K562 (cell line): ENCODE measurements at regions not wholly inside any gene's neighbourhood (a gene's known extent, or its start where the extent isn't known, plus 50 kb on each side); places are given as distances from the start of the nearest gene placed in this dataset.
A peak's percentile ranks its signal among the peaks of the same experiment; 100 is the strongest.

Source experiments
- ATAC-seq: fragments of 200-7000 bp; cut with Tn5 transposase; 3 replicates; pipeline ENCODE4 v1.9.1; 2020; ENCODE audit warnings: moderate library complexity
- BruUV-seq: library from RNA; stranded (reverse); fragments of 400-500 nt; replicated peaks from 2 replicates; lab custom pipeline; 2021; lab: Mats Ljungman, UMichigan
- CTCF ChIA-PET: fragments of 300-600 bp; formaldehyde crosslinking; extraction: SDS; loops from one replicate; lab custom pipeline; 2021; ENCODE audit warnings: low intra/inter-chr PET ratio; lab: Yijun Ruan, JAX
- POLR2A ChIA-PET: fragments of 300-600, 350-650 bp; sonication (Branson Sonifier 250); formaldehyde crosslinking; extraction: SDS; loops from one replicate; lab custom pipeline; 2021; ENCODE audit warnings: antibody characterized with exemption, inconsistent platforms; lab: Yijun Ruan, JAX
- DNase-seq, 4 experiments: peaks; one replicate each; pipeline versions ENCODE4 v3.0.0 to v3.0.0-alpha.2; 2011 to 2018; ENCODE audit warnings: low spot score in 3 of 4, mixed read lengths in 3 of 4; ENCODE audit errors: extremely low read depth in 1 of 4
- FAIRE-seq: peaks from 2 replicates; lab custom pipeline; 2011; peaks lifted over from hg19 to GRCh38; lab: Jason Lieb, UNC
- H2AFZ ChIP-seq: 2 replicates; pipeline ENCODE4 v1.6.0; 2011; ENCODE audit warnings: low read depth, low read length, control low read depth, inconsistent platforms
- H3K27ac ChIP-seq: fragments of 200-600 bp; 3 replicates; pipeline ENCODE4 v1.8.0; 2011; ENCODE audit warnings: low read depth, mild to moderate bottlenecking, control low read depth, inconsistent platforms, low read length, moderate library complexity, mixed read lengths; ENCODE audit errors: extremely low read depth
- H3K27me3 ChIP-seq, 2 experiments: fragments of 300-600 bp in 1 of 2; 2 replicates in 1 of 2; 3 replicates in 1 of 2; pipeline versions ENCODE4 v1.6.0 to v1.8.0; 2011; ENCODE audit warnings: inconsistent platforms in 2 of 2, low read length in 2 of 2, mild to moderate bottlenecking in 1 of 2, mixed read lengths in 1 of 2, moderate library complexity in 1 of 2; ENCODE audit not compliant: control insufficient read depth in 2 of 2, insufficient read depth in 2 of 2
- H3K36me3 ChIP-seq: fragments of 300-600 bp; 3 replicates; pipeline ENCODE4 v1.8.0; 2011; ENCODE audit warnings: mild to moderate bottlenecking, low read length, inconsistent platforms; ENCODE audit not compliant: control insufficient read depth, insufficient read depth
- H3K4me1 ChIP-seq, 2 experiments: fragments of 200-600 bp in 1 of 2; replicated peaks in 1 of 2; 2 replicates in 1 of 2; 3 replicates in 1 of 2; pipeline versions ENCODE4 v1.5.1 to v1.8.0; 2011; ENCODE audit warnings: inconsistent platforms in 2 of 2, low read length in 2 of 2, mild to moderate bottlenecking in 1 of 2, mixed read lengths in 1 of 2, moderate library complexity in 1 of 2; ENCODE audit not compliant: control insufficient read depth in 2 of 2, insufficient read depth in 2 of 2
- H3K4me2 ChIP-seq: 2 replicates; pipeline ENCODE4 v1.6.1; 2011; ENCODE audit warnings: low read length, control low read depth, inconsistent platforms, mixed read lengths; ENCODE audit not compliant: insufficient read depth
- H3K4me3 ChIP-seq: fragments of 200-600 bp; sonication (generic), shearing (Covaris generic); 2 replicates; pipeline ENCODE4 v1.5.1; 2016; ENCODE audit warnings: control low read depth, inconsistent platforms
- H3K79me2 ChIP-seq: fragments of 200-600 bp; 3 replicates; pipeline ENCODE4 v1.8.0; 2011; ENCODE audit warnings: low read length, inconsistent platforms; ENCODE audit not compliant: control insufficient read depth, insufficient read depth
- H3K9ac ChIP-seq, 2 experiments: 2 replicates each; pipeline versions ENCODE4 v1.6.0 to v1.6.1; 2011; ENCODE audit warnings: low read depth in 2 of 2, low read length in 2 of 2, control low read depth in 1 of 2, inconsistent platforms in 1 of 2, mild to moderate bottlenecking in 1 of 2, mixed read lengths in 1 of 2; ENCODE audit not compliant: insufficient read depth in 1 of 2
- H3K9me1 ChIP-seq: one replicate; pipeline ENCODE4 v1.6.0; 2011; ENCODE audit warnings: inconsistent platforms, mild to moderate bottlenecking, low read length, moderate library complexity; ENCODE audit not compliant: control insufficient read depth, insufficient read depth
- H3K9me3 ChIP-seq: replicated peaks from 2 replicates; pipeline ENCODE4 v1.5.1; 2011; ENCODE audit warnings: low read depth, low read length, inconsistent platforms; ENCODE audit not compliant: control insufficient read depth, insufficient read depth
- H4K20me1 ChIP-seq: replicated peaks from 2 replicates; pipeline ENCODE4 v1.6.1; 2011; ENCODE audit warnings: low read length, inconsistent platforms, mixed read lengths; ENCODE audit not compliant: control insufficient read depth, insufficient read depth
- C11orf30 ChIP-seq: fragments of 450-650 bp; IDR thresholded peaks from 2 replicates; pipeline ENCODE4 v1.6.1; 2016; ENCODE audit warnings: low read depth, mild to moderate bottlenecking
- MAFG ChIP-seq: fragments of 450-650 bp; conservative IDR thresholded peaks from 2 replicates; pipeline ENCODE4 v1.6.1; 2016; ENCODE audit warnings: missing genetic modification characterization, missing compliant biosample characterization
- ZNF316 ChIP-seq: fragments of 450-650 bp; IDR thresholded peaks from 2 replicates; pipeline ENCODE4 v1.6.1; 2016
- WGBS: fragments of 100-300 bp; shearing (Covaris generic); methylation state at CpG from one replicate; pipeline ENCODE4 v1.1.6; 2016; ENCODE audit warnings: low coverage, mixed read lengths; ENCODE audit not compliant: insufficient coverage; ENCODE audit errors: missing lambda C conversion rate; 5-methylcytosine and 5-hydroxymethylcytosine counted together
- in situ Hi-C: fragments of 300-500 bp; cut with MboI; formaldehyde crosslinking; loops from 4 replicates; pipeline ENCODE4 v1.15.0; 2018; ENCODE audit warnings: inconsistent platforms, mixed read lengths
- intact Hi-C: fragments of 100-400 bp; cut with micrococcal nuclease; formaldehyde crosslinking; loops from 2 replicates; pipeline ENCODE4 v1.14.2; 2022
- TF ChIP-seq, protein P1 (sequence below): fragments of 150-350 bp; IDR thresholded peaks from 2 replicates; pipeline ENCODE4 v1.6.1; 2014; ENCODE audit warnings: low read depth, mild to moderate bottlenecking, low read length, borderline replicate concordance

DNA sequence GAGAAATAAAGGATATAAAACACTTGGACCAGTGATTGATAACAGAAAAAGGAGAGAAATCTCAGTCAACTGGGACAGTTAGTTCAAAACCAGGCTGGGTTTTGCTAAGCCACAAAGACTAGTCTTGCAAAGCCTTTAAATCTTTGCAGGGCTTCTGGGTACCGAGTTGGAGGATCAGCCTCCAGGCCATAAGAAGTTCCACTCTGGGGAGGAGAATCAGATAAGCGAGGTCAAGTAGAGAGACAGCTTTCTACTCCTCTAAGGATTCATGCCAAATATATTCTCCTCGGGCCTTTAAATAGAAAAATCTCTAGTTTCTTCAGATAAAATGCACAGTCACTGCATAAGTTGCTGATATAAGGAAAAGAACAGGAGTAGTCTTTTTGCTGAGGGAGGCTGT is 92.7 kb downstream of the MFAP3L start:
- Histone ChIP-seq H3K9me1 (no peaks in the 10 kb centered on the region), H3K36me3 (no peaks in the 10 kb centered on the region), H3K27me3 (no peaks in the 10 kb centered on the region; a peak in 1 of 5 replicates), H3K4me1 (peaks cover 0 to 2% of the 10 kb centered on the region in 2 experiments; a peak in 2 of 5 replicates), H3K79me2 (no peaks in the 10 kb centered on the region), H3K27ac (no peak overlapping the region), H2AFZ (no peak overlapping the region), H3K9me3 (no peaks in the 10 kb centered on the region), H3K4me3 (no peak overlapping the region), H3K4me2 (no peak overlapping the region), H3K9ac (no peak overlapping the region), H4K20me1 (no peaks in the 10 kb centered on the region)
- DNase-seq (no peak), FAIRE-seq (no peak), ATAC-seq (no peak)
- WGBS: 0% methylated on average over 3 of the region's 3 CpGs
- POLR2A ChIA-PET: no interaction called here
- intact Hi-C loops: no loop called here
- BruUV-seq: no TSS peak
- in situ Hi-C loops: no loop called here
- TF ChIP-seq MAFG: peak; percentile 68
- peak; percentile 20; the same call in 1 of the 2 replicates for TF ChIP-seq C11orf30
- TF ChIP-seq ZNF316: peak; percentile 39
- TF ChIP-seq, protein P1, sequence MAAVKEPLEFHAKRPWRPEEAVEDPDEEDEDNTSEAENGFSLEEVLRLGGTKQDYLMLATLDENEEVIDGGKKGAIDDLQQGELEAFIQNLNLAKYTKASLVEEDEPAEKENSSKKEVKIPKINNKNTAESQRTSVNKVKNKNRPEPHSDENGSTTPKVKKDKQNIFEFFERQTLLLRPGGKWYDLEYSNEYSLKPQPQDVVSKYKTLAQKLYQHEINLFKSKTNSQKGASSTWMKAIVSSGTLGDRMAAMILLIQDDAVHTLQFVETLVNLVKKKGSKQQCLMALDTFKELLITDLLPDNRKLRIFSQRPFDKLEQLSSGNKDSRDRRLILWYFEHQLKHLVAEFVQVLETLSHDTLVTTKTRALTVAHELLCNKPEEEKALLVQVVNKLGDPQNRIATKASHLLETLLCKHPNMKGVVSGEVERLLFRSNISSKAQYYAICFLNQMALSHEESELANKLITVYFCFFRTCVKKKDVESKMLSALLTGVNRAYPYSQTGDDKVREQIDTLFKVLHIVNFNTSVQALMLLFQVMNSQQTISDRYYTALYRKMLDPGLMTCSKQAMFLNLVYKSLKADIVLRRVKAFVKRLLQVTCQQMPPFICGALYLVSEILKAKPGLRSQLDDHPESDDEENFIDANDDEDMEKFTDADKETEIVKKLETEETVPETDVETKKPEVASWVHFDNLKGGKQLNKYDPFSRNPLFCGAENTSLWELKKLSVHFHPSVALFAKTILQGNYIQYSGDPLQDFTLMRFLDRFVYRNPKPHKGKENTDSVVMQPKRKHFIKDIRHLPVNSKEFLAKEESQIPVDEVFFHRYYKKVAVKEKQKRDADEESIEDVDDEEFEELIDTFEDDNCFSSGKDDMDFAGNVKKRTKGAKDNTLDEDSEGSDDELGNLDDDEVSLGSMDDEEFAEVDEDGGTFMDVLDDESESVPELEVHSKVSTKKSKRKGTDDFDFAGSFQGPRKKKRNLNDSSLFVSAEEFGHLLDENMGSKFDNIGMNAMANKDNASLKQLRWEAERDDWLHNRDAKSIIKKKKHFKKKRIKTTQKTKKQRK: no peak
- CTCF ChIA-PET: no interaction called here
